ENCODE measurements at regions not wholly inside any gene's neighbourhood (a gene's known extent, or its start where the extent isn't known, plus 50 kb on each side); places are given as distances from the start of the nearest gene placed in this dataset.

DNA sequence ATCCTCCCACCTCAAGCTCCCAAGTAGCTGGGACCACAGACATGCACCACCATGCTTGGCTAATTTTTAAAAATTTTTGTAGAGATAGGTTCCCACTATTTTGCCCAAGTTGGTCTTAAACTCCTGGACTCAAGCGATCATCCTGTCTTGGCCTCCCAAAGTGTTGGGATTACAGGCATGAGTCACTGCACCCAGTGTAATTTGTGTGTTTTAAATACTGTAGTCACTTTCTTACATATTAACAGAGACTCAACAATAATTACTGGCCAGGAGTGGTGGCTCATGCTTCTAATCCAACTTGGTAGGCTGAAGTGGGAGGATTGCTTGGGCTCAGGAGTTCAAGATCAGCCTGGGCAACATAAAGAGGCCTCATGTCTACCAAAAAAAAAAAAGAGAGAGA lies 293.0 kb downstream of the RDH14 start:
- TF ChIP-seq, protein P1, sequence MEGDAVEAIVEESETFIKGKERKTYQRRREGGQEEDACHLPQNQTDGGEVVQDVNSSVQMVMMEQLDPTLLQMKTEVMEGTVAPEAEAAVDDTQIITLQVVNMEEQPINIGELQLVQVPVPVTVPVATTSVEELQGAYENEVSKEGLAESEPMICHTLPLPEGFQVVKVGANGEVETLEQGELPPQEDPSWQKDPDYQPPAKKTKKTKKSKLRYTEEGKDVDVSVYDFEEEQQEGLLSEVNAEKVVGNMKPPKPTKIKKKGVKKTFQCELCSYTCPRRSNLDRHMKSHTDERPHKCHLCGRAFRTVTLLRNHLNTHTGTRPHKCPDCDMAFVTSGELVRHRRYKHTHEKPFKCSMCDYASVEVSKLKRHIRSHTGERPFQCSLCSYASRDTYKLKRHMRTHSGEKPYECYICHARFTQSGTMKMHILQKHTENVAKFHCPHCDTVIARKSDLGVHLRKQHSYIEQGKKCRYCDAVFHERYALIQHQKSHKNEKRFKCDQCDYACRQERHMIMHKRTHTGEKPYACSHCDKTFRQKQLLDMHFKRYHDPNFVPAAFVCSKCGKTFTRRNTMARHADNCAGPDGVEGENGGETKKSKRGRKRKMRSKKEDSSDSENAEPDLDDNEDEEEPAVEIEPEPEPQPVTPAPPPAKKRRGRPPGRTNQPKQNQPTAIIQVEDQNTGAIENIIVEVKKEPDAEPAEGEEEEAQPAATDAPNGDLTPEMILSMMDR (IDR thresholded peaks at IDR 0.05), result no peak
- no peak for TF ChIP-seq POLR2A (IDR thresholded peaks at IDR 0.05)
